KMS-11 (cell line): ENCODE measurements at regions not wholly inside any gene's neighbourhood (a gene's known extent, or its start where the extent isn't known, plus 50 kb on each side); places are given as distances from the start of the nearest gene placed in this dataset.

Experiments used
- H2AFZ ChIP-seq: fragments of 200-600 bp; sonication (generic); 2 replicates; pipeline ENCODE4 v1.6.1; 2016; ENCODE audit warnings: antibody characterized with exemption, mixed run types, low read depth
- H3K27ac ChIP-seq: fragments of 200-600 bp; sonication (generic); 2 replicates; pipeline ENCODE4 v1.6.1; 2016; ENCODE audit warnings: mild to moderate bottlenecking, mixed run types
- H3K27me3 ChIP-seq: fragments of 200-600 bp; sonication (generic); 2 replicates; pipeline ENCODE4 v1.6.1; 2017; ENCODE audit warnings: mild to moderate bottlenecking, low read depth, mixed run types, moderate library complexity; ENCODE audit not compliant: insufficient read depth
- H3K36me3 ChIP-seq: fragments of 200-600 bp; sonication (generic); 2 replicates; pipeline ENCODE4 v1.6.1; 2017; ENCODE audit warnings: mild to moderate bottlenecking, mixed run types; ENCODE audit not compliant: insufficient read depth
- H3K4me1 ChIP-seq: fragments of 200-600 bp; sonication (generic); 2 replicates; pipeline ENCODE4 v1.6.1; 2016; ENCODE audit warnings: mild to moderate bottlenecking, low read depth, mixed run types; ENCODE audit not compliant: poor library complexity, severe bottlenecking
- H3K4me2 ChIP-seq: fragments of 200-600 bp; sonication (generic); 2 replicates; pipeline ENCODE4 v1.7.0; 2016; ENCODE audit warnings: mild to moderate bottlenecking, mixed run types
- H3K4me3 ChIP-seq: fragments of 200-600 bp; sonication (generic); IDR thresholded peaks from 2 replicates; pipeline ENCODE4 v1.6.1; 2017; ENCODE audit warnings: low read depth, low read length, mixed read lengths; ENCODE audit not compliant: insufficient read depth
- H3K79me2 ChIP-seq: fragments of 200-600 bp; sonication (generic); 2 replicates; pipeline ENCODE4 v1.6.1; 2016; ENCODE audit warnings: low read depth, mixed run types; ENCODE audit not compliant: insufficient read depth
- H3K9ac ChIP-seq: fragments of 200-600 bp; sonication (generic); 2 replicates; pipeline ENCODE4 v1.6.1; 2016; ENCODE audit warnings: mild to moderate bottlenecking, mixed run types
- H4K20me1 ChIP-seq: fragments of 200-600 bp; sonication (generic); 2 replicates; pipeline ENCODE4 v1.6.1; 2016; ENCODE audit warnings: mild to moderate bottlenecking, mixed run types; ENCODE audit not compliant: insufficient read depth
- CTCF ChIP-seq: fragments of 200-600 bp; sonication (generic); conservative IDR thresholded peaks from 2 replicates; pipeline ENCODE4 v1.6.1; 2017; ENCODE audit warnings: low read depth, mild to moderate bottlenecking, antibody characterized with exemption, low read length, moderate library complexity, mixed read lengths

GRCh38 chr17:69828087-69828486 lies 246.9 kb upstream of the KCNJ16 start:
- no peak overlapping the region for H3K27ac ChIP-seq
- H3K4me3 ChIP-seq: no peak overlapping the region
- no peak overlapping the region for H3K4me2 ChIP-seq
- no peaks in the 10 kb centered on the region for H3K4me1 ChIP-seq
- H3K27me3 ChIP-seq: no peaks in the 10 kb centered on the region
- TF ChIP-seq CTCF: no peak
- no peaks in the 10 kb centered on the region for H3K79me2 ChIP-seq
- H4K20me1 ChIP-seq: no peaks in the 10 kb centered on the region
- H3K9ac ChIP-seq: no peak overlapping the region
- H3K36me3 ChIP-seq: no peaks in the 10 kb centered on the region
- H2AFZ ChIP-seq: no peak overlapping the region

- Histone ChIP-seq H3K36me3 (no peaks in the 10 kb centered on the region), H2AFZ (no peak overlapping the region), H3K4me2 (no peak overlapping the region), H3K4me3 (no peak overlapping the region), H3K27me3 (no peaks in the 10 kb centered on the region), H3K4me1 (no peaks in the 10 kb centered on the region), H4K20me1 (no peaks in the 10 kb centered on the region), H3K9ac (no peak overlapping the region), H3K27ac (no peak overlapping the region), H3K79me2 (no peaks in the 10 kb centered on the region)
- TF ChIP-seq CTCF: no peak
These were observed 240.5 kb upstream of the KCNJ16 start for GRCh38 chr17:69834494-69834893.

GRCh38 chr17:69851736-69852135 lies 223.3 kb upstream of the KCNJ16 start:
- Histone ChIP-seq H2AFZ (no peak overlapping the region), H3K4me2 (no peak overlapping the region), H3K36me3 (no peaks in the 10 kb centered on the region), H3K27me3 (no peaks in the 10 kb centered on the region), H3K27ac (no peak overlapping the region), H3K4me1 (no peaks in the 10 kb centered on the region), H3K4me3 (no peak overlapping the region), H3K79me2 (no peaks in the 10 kb centered on the region), H3K9ac (no peak overlapping the region), H4K20me1 (no peaks in the 10 kb centered on the region)
- TF ChIP-seq CTCF: no peak

GRCh38 chr17:69853541-69854224 lies 221.3 kb upstream of the KCNJ16 start:
- Histone ChIP-seq H3K9ac (no peak overlapping the region), H3K27me3 (no peaks in the 10 kb centered on the region), H3K4me2 (no peak overlapping the region), H3K27ac (no peak overlapping the region), H3K4me3 (no peak overlapping the region), H3K4me1 (no peaks in the 10 kb centered on the region), H3K36me3 (no peaks in the 10 kb centered on the region), H2AFZ (no peak overlapping the region), H4K20me1 (no peaks in the 10 kb centered on the region), H3K79me2 (no peaks in the 10 kb centered on the region)
- no peak for TF ChIP-seq CTCF
